Omental fat pad (tissue), 3 donors: ENCODE measurements at regions not wholly inside any gene's neighbourhood (a gene's known extent, or its start where the extent isn't known, plus 50 kb on each side); places are given as distances from the start of the nearest gene placed in this dataset.
A peak's percentile ranks its signal among the peaks of the same experiment; 100 is the strongest.

ENCODE experiments used
- ATAC-seq: fragments of 150-250 bp; one replicate; pipeline ENCODE4 v1.9.1; 2016; ENCODE audit warnings: mild to moderate bottlenecking, moderate library complexity; ENCODE audit not compliant: low FRiP score
- DNase-seq: peaks from one replicate; pipeline ENCODE4 v3.0.0-alpha.2; 2019; ENCODE audit warnings: low spot score
- TF ChIP-seq, protein P1 (sequence below), 3 donors: fragments of 450-650 bp; IDR thresholded peaks; one replicate each; pipeline ENCODE4 v1.5.1; 2016 to 2017; ENCODE audit warnings: antibody characterized with exemption in 3 of 3, mild to moderate bottlenecking in 3 of 3, moderate library complexity in 2 of 3

GRCh38 chr7:114862406-114862805, 59.5 kb upstream of the MDFIC start:
- DNase-seq (no peak), ATAC-seq (no peak)
- TF ChIP-seq, protein P1, sequence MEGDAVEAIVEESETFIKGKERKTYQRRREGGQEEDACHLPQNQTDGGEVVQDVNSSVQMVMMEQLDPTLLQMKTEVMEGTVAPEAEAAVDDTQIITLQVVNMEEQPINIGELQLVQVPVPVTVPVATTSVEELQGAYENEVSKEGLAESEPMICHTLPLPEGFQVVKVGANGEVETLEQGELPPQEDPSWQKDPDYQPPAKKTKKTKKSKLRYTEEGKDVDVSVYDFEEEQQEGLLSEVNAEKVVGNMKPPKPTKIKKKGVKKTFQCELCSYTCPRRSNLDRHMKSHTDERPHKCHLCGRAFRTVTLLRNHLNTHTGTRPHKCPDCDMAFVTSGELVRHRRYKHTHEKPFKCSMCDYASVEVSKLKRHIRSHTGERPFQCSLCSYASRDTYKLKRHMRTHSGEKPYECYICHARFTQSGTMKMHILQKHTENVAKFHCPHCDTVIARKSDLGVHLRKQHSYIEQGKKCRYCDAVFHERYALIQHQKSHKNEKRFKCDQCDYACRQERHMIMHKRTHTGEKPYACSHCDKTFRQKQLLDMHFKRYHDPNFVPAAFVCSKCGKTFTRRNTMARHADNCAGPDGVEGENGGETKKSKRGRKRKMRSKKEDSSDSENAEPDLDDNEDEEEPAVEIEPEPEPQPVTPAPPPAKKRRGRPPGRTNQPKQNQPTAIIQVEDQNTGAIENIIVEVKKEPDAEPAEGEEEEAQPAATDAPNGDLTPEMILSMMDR (IDR thresholded peaks at IDR 0.05) = no peak

- ATAC-seq (no peak), DNase-seq (no peak)
- TF ChIP-seq, protein P1 (IDR thresholded peaks at IDR 0.05) = no peak
These were observed 57.6 kb upstream of the MDFIC start for GRCh38 chr7:114864278-114864677.

DNA sequence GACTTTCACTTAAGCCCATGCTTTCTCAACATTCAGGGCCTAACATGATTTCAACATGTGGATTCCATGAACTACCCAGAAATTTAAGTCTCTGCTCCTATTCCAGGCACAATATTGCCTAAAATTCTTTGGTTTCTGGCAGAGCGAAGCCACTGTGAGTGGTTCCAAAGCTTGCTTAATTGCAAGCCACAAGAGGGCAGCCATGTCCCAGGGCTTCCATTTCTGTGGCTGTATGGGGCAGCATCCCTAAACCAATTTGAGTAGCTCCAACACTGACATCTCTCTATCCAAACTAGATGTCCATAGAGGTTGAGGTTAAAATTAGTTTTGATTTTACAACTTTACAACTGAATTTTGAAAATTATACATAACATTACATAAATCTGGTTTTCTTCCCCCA, 56.3 kb upstream of the MDFIC start:
- no peak for DNase-seq
- peak; percentile 80 for ATAC-seq
- TF ChIP-seq, protein P1 (IDR thresholded peaks at IDR 0.05) = no peak
